Neural crest cell (in vitro differentiated cells): ENCODE measurements at regions not wholly inside any gene's neighbourhood (a gene's known extent, or its start where the extent isn't known, plus 50 kb on each side); places are given as distances from the start of the nearest gene placed in this dataset.

ENCODE experiments used
- DNase-seq: peaks from one replicate; pipeline ENCODE4 v3.0.0; 2021; ENCODE audit warnings: low read depth, mixed read lengths, low spot score
- H3K27ac Mint-ChIP-seq: one replicate; pipeline ENCODE4 v1.8.0; 2021; ENCODE audit warnings: mild to moderate bottlenecking, mixed read lengths; ENCODE audit not compliant: unreplicated experiment
- H3K27me3 Mint-ChIP-seq: 2 replicates; pipeline ENCODE4 v1.8.0; 2021; ENCODE audit warnings: low read depth, mild to moderate bottlenecking, mixed read lengths
- H3K36me3 Mint-ChIP-seq: 2 replicates; pipeline ENCODE4 v1.8.0; 2021; ENCODE audit warnings: low read depth, mild to moderate bottlenecking, mixed read lengths
- H3K4me1 Mint-ChIP-seq: 2 replicates; pipeline ENCODE4 v1.8.0; 2021; ENCODE audit warnings: mixed read lengths
- H3K4me3 Mint-ChIP-seq: one replicate; pipeline ENCODE4 v1.8.0; 2021; ENCODE audit warnings: mild to moderate bottlenecking, mixed read lengths
- H3K9me3 Mint-ChIP-seq: 2 replicates; pipeline ENCODE4 v1.8.0; 2021; ENCODE audit warnings: mixed read lengths
- CTCF ChIP-seq: fragments of 200-600 bp; sonication (generic); conservative IDR thresholded peaks from 2 replicates; pipeline ENCODE4 v1.5.0; 2021; ENCODE audit warnings: antibody characterized with exemption, mild to moderate bottlenecking

DNA sequence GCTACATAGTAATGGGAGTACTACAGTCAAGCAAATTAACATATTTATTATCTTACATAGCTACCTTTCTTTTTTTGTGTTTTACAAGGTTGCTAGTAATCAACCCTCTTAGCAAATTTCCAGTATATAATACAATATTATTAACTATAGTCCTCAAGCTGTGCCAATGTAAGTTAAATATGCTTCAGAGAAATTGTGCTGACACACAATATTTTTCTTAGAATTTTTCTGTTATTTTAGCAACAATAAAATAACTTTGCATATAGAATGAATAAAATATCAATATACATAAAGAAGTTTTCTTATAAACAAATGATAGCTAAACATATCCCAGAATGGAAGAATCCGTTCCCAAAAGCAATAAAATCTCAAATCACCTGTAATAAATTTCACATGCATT lies 1605.1 kb downstream of the REEP3 start:
- no peaks in the 10 kb centered on the region for H3K36me3 Mint-ChIP-seq
- DNase-seq, result no peak
- no peak for TF ChIP-seq CTCF

DNA sequence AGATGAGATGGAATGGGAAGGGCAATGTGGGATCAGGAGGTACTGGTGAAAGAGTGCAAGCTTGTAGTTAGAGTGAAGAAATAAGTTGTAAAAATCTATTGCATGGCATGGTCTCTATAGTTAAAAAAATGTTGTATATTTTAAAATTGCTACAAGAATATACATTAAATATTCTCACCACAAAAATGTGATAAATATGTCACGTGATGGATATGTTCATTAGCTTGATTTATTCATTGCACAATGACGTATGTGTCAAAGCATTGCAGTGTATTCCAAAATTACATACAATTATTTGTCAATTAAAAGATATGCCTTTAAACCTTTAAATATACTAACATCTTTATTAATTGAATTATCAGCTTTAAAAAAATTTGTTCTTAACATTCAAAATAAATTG lies 1607.1 kb downstream of the REEP3 start:
- Mint-ChIP-seq H3K27me3 (no peaks in the 10 kb centered on the region), H3K27ac (no peak overlapping the region), H3K9me3 (peaks cover 4% of the 10 kb centered on the region), H3K4me3 (no peak overlapping the region), H3K4me1 (no peaks in the 10 kb centered on the region), H3K36me3 (no peaks in the 10 kb centered on the region)
- no peak for TF ChIP-seq CTCF
- DNase-seq, result no peak

More for the DNA sequence above, 1605.1 kb downstream of the REEP3 start:
- H3K27ac Mint-ChIP-seq, result no peak overlapping the region
- peaks cover 4% of the 10 kb centered on the region for H3K9me3 Mint-ChIP-seq
- no peaks in the 10 kb centered on the region for H3K4me1 Mint-ChIP-seq
- no peak overlapping the region for H3K4me3 Mint-ChIP-seq
- no peaks in the 10 kb centered on the region for H3K27me3 Mint-ChIP-seq

GRCh38 chr10:65130162-65130758 lies 1609.1 kb downstream of the REEP3 start:
- no peak overlapping the region for H3K4me3 Mint-ChIP-seq
- H3K4me1 Mint-ChIP-seq, result no peaks in the 10 kb centered on the region
- no peak overlapping the region for H3K27ac Mint-ChIP-seq
- H3K36me3 Mint-ChIP-seq, result no peaks in the 10 kb centered on the region
- TF ChIP-seq CTCF, result no peak
- DNase-seq, result no peak
- no peaks in the 10 kb centered on the region for H3K27me3 Mint-ChIP-seq
- peaks cover 4% of the 10 kb centered on the region for H3K9me3 Mint-ChIP-seq

DNA sequence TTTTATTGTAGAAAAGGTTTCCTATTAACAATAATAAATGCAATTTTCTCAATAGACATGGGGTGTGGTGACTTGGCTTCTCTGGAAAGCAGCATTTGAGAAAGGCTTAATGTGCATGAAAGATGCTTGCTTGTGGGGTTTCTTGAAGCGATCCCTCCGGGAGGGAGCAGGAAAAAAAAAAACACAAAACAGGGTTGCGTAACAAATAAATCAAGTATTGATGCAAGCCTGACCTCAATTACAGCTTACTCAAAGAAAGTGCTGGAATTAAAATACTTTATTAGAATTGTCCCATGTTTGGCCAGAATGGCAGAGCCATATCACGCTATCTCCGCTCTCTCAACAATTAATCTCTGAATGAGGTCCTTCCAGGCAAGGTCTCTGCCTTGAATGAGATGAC lies 1612.5 kb downstream of the REEP3 start:
- no peak for TF ChIP-seq CTCF
- no peak for DNase-seq
- no peaks in the 10 kb centered on the region for H3K9me3 Mint-ChIP-seq
- no peak overlapping the region for H3K27ac Mint-ChIP-seq
- H3K4me1 Mint-ChIP-seq, result no peaks in the 10 kb centered on the region
- H3K36me3 Mint-ChIP-seq, result no peaks in the 10 kb centered on the region
- H3K4me3 Mint-ChIP-seq, result no peak overlapping the region
- no peaks in the 10 kb centered on the region for H3K27me3 Mint-ChIP-seq

DNA sequence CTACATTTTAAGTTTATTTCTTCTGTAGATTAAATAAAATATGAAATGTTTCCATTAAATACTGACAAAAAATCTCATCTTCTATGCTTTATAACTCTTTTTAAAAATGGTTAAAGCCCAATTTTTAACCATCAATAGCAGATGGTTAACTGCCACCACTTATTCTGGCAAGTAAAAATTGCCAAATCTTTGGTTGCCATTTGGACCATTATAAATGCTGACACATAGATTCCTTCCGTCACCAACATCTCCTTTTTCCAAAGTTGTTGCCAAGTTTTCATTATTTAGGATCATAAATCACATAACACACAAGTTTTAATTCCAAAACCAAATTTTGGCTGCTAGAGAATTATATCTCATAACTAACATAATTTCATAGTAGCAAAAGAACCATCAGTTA lies 1614.3 kb downstream of the REEP3 start:
- H3K4me1 Mint-ChIP-seq, result no peaks in the 10 kb centered on the region
- TF ChIP-seq CTCF, result no peak
- H3K27me3 Mint-ChIP-seq, result no peaks in the 10 kb centered on the region
- H3K36me3 Mint-ChIP-seq, result no peaks in the 10 kb centered on the region
- H3K9me3 Mint-ChIP-seq, result no peaks in the 10 kb centered on the region
- DNase-seq, result no peak
- H3K4me3 Mint-ChIP-seq, result no peak overlapping the region
- no peak overlapping the region for H3K27ac Mint-ChIP-seq
